GM21529 (cell line): ENCODE measurements at regions not wholly inside any gene's neighbourhood (a gene's known extent, or its start where the extent isn't known, plus 50 kb on each side); places are given as distances from the start of the nearest gene placed in this dataset.
"Not testable (repeated sequence)": the region's sequence is repeated elsewhere in the genome, so short reads cannot be mapped to it uniquely, and the experiment has no call there.

Experiments used
- ATAC-seq: cut with Tn5 transposase; IDR thresholded peaks from one replicate; pipeline ENCODE4 v1.9.1; 2021; ENCODE audit not compliant: unreplicated experiment

GRCh38 chr3:89533275-89533674 is 425.9 kb downstream of the EPHA3 start:
- ATAC-seq, result no peak

- not testable (repeated sequence) for ATAC-seq
Measured at GRCh38 chr3:89554587-89554986, 447.2 kb downstream of the EPHA3 start.

DNA sequence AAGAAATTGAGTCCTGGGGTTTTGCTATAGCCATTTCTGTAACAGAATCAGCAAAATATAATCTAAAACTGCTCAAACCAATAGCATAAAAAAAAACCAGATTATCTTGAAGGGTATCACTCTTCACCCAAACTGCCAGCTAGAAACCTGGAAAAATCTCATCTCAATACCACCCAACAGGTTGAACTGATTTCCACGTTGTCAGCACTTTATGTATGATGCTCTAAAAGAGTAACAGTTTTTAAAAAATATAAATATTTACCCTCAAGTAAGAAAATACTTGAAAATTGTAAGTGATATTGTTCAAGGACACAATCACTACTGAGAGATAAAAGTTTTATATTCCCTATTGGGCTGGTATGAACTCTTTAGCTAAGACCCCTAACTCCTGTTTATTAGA is 451.3 kb downstream of the EPHA3 start:
- ATAC-seq, result no peak

- ATAC-seq, result no peak
Measured at GRCh38 chr3:89560568-89560967, 453.1 kb downstream of the EPHA3 start.

DNA sequence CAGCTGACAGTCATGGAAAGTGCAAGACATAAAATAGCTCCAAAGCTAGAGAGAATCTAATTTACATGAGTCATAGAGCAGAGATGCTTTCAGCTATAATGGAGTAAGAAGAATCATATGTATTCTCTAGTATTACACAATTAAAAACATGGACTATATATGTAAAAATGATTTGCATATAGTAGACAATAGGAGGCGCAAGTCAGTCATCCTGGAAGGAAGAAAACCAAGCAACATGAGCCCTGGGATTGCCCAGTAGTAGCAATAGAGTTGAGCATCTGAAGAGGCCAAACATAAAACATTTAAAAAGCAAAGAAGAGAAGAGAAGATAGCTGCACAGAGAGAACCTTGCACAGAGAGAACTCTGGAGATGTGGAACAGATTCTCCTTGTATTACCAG is 455.0 kb downstream of the EPHA3 start:
- no peak for ATAC-seq

GRCh38 chr3:89565098-89565497 is 457.7 kb downstream of the EPHA3 start:
- ATAC-seq, result no peak

DNA sequence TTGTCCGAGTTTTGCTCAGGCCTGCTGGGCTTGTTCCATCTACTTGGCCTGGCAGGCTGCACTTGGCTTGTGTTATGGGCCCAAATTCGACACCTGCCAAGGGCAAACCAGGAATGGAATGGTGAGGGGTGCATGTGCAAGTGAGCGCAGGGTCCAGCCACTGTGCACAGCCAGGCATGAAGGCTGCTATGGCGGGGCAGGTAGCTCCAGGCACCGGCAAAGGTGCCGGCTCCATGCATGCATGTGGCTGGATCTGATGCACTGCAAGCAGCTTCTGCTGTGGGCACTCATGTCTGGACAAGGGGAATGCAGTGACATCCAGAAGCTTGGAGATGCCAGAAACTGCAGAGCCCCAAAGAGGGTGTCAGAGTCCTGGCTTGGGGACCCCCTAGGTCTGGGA is 463.0 kb downstream of the EPHA3 start:
- ATAC-seq, result no peak

DNA sequence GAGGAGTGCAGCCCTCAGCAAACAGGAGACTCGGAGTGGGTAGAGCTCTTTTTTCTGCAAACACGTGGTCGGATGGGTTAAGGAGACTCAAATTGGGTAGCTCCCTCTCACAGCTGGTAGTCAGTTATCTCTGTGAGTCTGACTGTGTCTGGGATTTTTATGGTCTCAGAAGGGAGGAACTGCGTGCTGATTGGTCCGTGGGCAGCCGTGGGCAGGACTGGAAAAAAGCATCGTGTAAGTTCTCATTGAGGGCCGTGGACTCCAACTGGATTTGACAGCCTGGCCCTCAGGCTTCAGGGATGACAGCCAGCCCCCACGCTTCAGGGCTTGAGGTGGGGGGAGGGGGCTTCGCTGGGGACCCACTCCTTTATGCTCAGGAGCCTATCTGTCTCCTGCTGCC is 463.9 kb downstream of the EPHA3 start:
- ATAC-seq, result no peak

- no peak for ATAC-seq
Measured at GRCh38 chr3:89571707-89572106, 464.3 kb downstream of the EPHA3 start.

- ATAC-seq, result no peak
Measured at GRCh38 chr3:89572261-89572660, 464.8 kb downstream of the EPHA3 start.

DNA sequence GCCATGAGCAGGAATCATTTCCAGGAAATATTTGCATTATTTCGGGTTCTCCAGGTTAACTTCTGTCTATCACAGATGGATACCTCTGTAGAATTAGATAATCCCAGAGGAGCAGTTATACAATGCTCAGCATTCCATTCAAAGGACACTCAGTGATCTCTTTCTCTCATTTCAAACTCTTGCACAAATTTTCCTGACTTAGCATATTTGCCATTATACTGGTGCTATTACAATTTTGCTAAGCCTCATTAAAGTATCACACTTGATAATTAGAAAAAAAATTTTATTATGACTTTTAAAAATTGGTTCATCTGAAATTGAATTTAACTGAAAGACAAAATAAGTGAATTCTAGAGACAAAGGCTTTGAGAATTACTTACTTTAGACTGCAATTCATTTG is 469.0 kb downstream of the EPHA3 start:
- no peak for ATAC-seq

DNA sequence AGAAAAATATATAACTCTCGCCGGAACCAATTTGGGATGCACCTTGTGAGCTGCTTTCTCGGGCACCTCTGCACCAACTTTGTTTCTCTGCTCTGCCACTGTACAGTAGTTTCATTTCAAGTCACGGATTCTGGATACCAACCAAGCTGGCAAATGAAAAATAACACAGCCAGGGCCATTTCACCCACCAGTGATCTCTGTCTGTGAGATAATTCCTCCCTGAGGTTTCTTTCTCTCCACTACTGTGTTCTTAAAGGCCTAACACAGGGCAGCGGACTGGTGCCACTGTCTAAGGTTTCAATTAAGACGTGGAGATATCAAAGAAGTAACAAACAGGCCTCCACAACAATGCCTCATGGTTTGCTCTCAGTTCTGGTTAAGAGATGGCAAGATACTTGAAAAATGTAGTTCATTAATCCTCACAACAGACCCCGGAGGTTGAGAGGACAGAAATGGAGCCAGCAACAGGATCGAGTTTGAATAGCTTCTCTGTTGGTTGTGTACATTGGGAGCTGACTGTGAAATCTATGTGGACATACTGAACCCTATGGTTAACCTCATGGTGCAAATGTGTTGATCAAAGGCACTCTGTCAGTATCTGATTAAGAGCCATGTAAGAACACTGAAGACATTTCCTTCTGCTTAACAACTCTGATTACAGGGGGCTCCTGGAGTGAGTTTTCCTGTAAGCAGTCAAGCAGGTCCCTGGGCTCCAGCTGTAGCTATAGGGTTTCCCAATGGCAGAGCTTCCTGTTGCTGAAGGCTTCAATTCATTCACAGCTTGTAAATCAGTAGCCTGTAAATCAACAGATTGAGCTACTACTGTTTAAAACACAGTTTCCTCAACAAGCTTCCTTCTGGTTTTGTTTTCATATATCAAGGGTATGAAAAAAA is 470.5 kb downstream of the EPHA3 start:
- no peak for ATAC-seq

- ATAC-seq, result no peak
Measured at GRCh38 chr3:89580859-89581258, 473.4 kb downstream of the EPHA3 start.

GRCh38 chr3:89584398-89584797 is 477.0 kb downstream of the EPHA3 start:
- ATAC-seq, result no peak

- no peak for ATAC-seq
Measured at GRCh38 chr3:89586256-89586655, 478.8 kb downstream of the EPHA3 start.

GRCh38 chr3:89586676-89587075 is 479.3 kb downstream of the EPHA3 start:
- no peak for ATAC-seq

DNA sequence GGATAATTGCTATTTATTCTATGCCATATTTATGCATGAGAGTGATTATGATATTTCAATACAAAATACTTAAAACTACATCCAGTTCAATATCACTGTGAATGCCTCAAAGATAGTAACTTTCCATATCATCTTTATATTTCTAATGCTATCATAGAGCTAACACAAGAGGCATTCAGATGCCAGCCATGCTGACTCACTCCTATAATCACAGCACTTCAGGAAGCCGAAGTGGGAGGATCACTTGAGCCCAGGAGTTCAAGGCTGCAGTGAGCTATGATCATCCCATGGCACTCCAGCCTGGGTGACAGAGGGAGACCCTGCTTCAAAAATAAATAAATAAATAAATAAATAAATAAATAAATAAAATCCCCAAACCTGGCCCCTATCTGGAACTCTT is 498.7 kb downstream of the EPHA3 start:
- no peak for ATAC-seq

DNA sequence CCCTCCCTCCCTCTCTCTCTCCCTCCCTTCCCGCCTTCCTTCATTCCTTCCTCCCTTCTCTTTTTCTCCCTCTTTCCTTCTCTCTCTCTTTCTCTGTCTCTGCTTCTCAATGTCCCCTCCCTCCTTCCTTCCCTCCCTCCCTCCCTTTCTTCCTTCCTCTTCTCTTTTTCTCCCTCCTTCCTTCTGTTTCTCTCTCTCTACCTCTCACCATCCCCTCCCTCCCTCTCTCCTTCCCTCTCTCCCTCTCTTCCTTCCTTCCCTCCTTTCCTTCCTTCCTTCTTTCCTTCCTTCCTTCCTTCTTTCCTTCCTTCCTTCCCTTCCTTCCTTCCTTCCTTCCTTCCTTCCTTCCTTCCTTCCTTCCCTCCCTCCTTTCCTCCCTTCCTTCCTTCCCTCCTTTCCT is 504.6 kb downstream of the EPHA3 start:
- no peak for ATAC-seq

- ATAC-seq, result no peak
Measured at GRCh38 chr3:89613241-89613640, 505.8 kb downstream of the EPHA3 start.

GRCh38 chr3:89617706-89618105 is 510.3 kb downstream of the EPHA3 start:
- ATAC-seq, result no peak

DNA sequence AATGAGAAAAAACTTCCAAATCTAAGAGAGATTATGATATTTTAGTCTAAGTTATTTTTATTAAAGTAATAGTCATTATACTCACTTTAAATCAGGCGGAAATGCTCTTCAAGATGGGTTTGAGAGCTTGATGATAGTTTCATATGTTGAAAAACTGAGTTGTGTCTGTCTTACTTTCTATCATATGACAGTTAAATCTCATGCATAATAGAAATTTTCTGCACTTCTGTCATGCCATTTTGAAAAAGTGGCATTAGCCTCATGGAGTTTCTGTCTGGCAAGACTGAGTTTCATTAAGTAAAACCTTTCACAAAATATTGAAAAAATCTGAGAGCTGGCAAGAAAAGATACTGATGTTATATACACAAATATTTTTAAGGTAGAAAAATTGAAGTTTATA is 511.8 kb downstream of the EPHA3 start:
- ATAC-seq, result no peak

DNA sequence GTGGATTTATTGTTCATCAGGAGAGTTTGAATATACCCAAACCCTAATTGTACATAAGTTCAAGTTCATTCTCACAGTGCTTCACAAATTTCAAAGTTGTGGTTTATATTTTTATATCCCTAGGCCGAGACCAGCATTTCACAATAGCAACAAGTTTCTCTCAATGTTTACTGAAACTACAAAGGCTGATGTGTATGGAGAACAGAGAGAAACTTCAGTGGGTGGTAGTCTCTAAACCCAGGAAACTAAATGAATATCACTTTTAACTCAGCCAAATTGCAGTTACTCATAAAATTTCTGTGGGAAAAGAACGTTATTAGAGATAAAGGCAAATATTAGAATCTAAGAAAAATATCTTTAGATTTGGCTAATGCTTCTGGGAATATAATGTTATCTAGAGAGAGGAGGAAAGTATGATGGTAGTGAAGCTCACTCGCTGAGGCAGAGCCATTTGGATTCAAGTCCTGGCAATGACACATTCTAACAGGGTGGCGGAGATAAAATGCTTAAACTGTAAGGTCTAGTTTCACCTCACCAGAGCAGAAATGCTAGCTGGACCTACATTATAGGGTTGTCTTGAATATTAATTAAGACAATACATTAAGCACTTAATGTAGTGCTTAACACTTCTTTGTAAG is 514.8 kb downstream of the EPHA3 start:
- ATAC-seq, result no peak

- ATAC-seq, result no peak
Measured at GRCh38 chr3:89624494-89624893, 517.1 kb downstream of the EPHA3 start.
